ENCODE measurements at regions not wholly inside any gene's neighbourhood (a gene's known extent, or its start where the extent isn't known, plus 50 kb on each side); places are given as distances from the start of the nearest gene placed in this dataset.
"Not testable (repeated sequence)": the region's sequence is repeated elsewhere in the genome, so short reads cannot be mapped to it uniquely, and the experiment has no call there.

DNA sequence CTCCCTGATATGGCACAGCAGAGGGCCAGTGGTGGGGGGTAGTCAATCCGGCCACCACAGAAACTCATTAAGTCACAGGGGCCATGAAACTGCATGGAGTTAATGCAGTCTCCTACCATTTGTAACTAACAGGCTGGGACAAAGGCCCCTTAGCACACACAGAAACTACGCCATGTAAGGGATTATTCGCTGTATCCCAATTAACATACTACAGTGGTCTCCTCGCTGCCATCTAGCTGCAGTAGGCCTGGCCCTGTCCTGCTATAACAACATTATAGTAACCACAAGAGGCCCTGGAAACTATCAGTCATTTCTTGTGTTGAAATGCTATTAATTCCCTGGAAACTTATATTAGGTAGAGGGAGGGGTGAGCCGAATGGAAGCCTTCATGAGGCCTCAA lies 72.3 kb upstream of the CCN2 start:
- peaks cover 2% of the 10 kb centered on the region; the same call in 1 of the 2 replicates for H3K27me3 Mint-ChIP-seq (ENCODE audit: insufficient read depth)
- H3K27ac Mint-ChIP-seq: no peak overlapping the region
- H3K9me3 Mint-ChIP-seq: no peaks in the 10 kb centered on the region
- no peak overlapping the region for H3K4me3 Mint-ChIP-seq
- TF ChIP-seq, protein P1, sequence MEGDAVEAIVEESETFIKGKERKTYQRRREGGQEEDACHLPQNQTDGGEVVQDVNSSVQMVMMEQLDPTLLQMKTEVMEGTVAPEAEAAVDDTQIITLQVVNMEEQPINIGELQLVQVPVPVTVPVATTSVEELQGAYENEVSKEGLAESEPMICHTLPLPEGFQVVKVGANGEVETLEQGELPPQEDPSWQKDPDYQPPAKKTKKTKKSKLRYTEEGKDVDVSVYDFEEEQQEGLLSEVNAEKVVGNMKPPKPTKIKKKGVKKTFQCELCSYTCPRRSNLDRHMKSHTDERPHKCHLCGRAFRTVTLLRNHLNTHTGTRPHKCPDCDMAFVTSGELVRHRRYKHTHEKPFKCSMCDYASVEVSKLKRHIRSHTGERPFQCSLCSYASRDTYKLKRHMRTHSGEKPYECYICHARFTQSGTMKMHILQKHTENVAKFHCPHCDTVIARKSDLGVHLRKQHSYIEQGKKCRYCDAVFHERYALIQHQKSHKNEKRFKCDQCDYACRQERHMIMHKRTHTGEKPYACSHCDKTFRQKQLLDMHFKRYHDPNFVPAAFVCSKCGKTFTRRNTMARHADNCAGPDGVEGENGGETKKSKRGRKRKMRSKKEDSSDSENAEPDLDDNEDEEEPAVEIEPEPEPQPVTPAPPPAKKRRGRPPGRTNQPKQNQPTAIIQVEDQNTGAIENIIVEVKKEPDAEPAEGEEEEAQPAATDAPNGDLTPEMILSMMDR (IDR thresholded peaks at IDR 0.05): no peak
- H3K4me1 Mint-ChIP-seq (ENCODE audit: low read depth): peaks cover 28% of the 10 kb centered on the region
- no peaks in the 10 kb centered on the region for H3K36me3 Mint-ChIP-seq (ENCODE audit: low read depth)
- DNase-seq: no peak

DNA sequence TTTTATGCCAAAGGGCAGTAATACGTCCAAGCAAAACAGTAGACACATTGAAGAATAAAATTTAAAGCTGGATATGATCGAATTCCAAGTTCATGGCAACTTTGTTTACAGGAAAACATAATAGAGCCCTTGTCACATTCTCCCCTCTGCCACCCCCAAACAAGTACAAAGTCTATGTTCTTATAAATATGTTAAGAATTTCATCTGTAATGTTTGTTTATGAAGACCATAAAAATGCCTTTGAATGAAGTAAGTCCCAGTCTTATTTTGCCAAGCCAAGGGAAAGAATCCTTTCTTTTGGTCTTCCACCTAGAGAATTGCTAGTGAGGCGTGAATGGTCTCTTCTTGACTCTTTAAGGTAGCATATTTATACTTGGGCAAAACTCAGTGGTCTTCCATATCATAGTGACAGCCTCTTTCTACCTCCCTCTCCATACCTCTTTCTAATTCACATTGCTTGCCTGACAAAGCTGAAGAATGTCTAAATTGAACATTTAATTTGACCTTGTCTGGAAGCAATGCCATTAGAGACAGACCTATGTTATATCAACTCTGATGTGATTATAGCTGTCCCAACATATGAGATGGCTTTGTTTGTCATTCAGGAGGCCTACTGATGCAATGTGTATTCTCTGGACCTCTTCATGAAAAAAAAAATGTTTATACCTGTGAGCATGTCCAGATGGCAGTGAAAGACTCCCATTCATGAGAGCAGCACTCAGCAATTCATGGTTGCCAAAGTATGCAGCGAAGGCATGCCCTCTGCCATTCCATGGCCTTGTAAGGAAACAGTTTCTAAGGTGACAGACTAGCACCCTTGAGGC lies 70.6 kb upstream of the CCN2 start:
- Mint-ChIP-seq H3K4me3 (no peak overlapping the region), H3K36me3 (ENCODE audit: low read depth) (no peaks in the 10 kb centered on the region), H3K27ac (no peak overlapping the region), H3K4me1 (ENCODE audit: low read depth) (peaks cover 28% of the 10 kb centered on the region), H3K9me3 (no peaks in the 10 kb centered on the region), H3K27me3 (ENCODE audit: insufficient read depth) (peaks cover 2% of the 10 kb centered on the region; the same call in 1 of the 2 replicates)
- no peak for DNase-seq
- TF ChIP-seq, protein P1 (IDR thresholded peaks at IDR 0.05): no peak

DNA sequence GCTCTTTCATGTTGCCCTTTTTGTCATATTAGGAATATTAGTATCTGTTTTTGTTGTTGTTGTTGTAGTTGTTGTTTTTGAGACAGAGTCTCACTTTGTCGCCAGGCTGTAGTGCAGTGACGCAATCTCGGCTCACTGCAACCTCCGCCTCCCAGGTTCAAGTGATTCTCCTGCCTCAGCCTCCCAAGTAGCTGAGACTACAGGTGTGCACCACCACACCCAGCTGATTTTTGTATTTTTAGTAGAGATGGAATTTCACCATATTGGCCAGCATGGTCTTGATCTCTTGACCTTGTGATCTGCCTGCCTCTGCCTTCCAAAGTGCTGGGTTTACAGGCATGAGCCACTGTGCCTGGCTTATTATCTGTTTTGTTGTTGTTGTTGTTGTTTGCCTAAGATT lies 69.7 kb upstream of the CCN2 start:
- not testable (repeated sequence) for H3K36me3 Mint-ChIP-seq (ENCODE audit: low read depth); DNase-seq; H3K4me3 Mint-ChIP-seq; H3K9me3 Mint-ChIP-seq; H3K27me3 Mint-ChIP-seq (ENCODE audit: insufficient read depth); H3K27ac Mint-ChIP-seq
- peaks cover 22% of the 10 kb centered on the region for H3K4me1 Mint-ChIP-seq (ENCODE audit: low read depth)

DNA sequence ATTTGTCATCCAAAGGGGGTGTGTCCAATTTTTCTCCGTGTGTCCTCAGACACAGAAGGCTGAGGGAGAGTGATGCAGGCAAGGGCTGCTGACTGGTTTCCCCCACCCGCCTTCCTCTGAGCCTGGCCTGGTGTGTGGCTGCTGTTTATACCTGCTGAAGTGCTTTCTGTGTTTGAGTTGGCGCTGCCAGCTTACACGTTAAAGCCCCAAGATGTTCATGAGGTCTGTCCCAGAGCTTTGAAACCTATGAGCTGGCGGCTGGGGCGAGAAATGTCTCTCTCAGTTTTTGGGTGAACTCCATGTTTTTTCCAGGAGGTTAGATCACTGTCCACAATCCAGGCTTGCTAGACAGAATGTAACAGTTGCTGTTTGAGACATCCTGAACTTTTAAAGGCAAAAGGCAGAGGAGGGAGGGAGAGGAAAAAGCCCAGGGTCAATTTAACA lies 69.0 kb upstream of the CCN2 start:
- no peaks in the 10 kb centered on the region for H3K9me3 Mint-ChIP-seq
- H3K27ac Mint-ChIP-seq: peak overlapping the region; percentile 32; the same call in 1 of the 2 replicates
- no peaks in the 10 kb centered on the region for H3K27me3 Mint-ChIP-seq (ENCODE audit: insufficient read depth)
- no peak overlapping the region for H3K4me3 Mint-ChIP-seq
- no peak for DNase-seq
- TF ChIP-seq, protein P1 (IDR thresholded peaks at IDR 0.05): no peak
- H3K36me3 Mint-ChIP-seq (ENCODE audit: low read depth): no peaks in the 10 kb centered on the region
- peaks cover 22% of the 10 kb centered on the region for H3K4me1 Mint-ChIP-seq (ENCODE audit: low read depth)

DNA sequence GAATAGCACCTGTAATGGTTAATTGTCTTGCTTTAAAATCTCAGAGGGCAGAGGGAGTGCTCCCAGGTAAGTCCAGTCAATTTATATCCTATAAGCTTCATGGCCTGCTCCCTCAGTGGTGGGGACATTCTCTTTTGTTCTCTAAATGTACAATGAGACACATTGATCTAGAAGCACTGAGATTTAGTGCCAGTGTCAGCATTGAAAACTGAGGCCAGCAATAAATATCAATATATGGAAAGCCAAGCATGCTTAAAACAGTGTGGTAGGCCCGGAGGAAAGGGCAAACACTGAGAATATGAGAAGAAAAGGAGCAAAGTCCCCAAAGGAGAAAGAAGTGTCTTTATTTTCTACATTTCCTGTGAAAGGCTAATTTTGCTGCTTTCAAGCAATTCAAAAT lies 68.4 kb upstream of the CCN2 start:
- TF ChIP-seq, protein P1 (IDR thresholded peaks at IDR 0.05): no peak
- Mint-ChIP-seq H3K36me3 (ENCODE audit: low read depth) (no peaks in the 10 kb centered on the region), H3K9me3 (no peaks in the 10 kb centered on the region), H3K4me3 (no peak overlapping the region), H3K27ac (no peak overlapping the region; the same call in 1 of the 2 replicates), H3K4me1 (ENCODE audit: low read depth) (peaks cover 22% of the 10 kb centered on the region), H3K27me3 (ENCODE audit: insufficient read depth) (no peaks in the 10 kb centered on the region)
- DNase-seq: no peak

DNA sequence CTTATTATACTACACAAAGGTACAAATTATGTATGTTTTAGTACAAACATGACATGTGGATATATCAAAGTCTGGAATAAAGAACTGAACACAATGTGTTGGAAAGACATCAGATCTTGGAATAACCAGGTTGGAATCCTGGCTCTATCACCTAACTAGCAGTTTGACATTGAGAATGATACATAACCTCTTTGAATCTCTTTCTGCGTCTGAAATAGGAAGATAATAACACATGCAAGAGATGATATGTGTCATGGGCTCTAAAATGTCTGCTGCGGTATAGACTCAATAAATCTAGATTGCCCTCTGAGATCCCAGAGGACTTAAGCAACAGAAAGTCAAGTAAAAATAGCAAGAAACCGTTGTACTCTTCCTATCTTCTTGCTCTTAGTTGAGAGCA lies 66.8 kb upstream of the CCN2 start:
- H3K4me3 Mint-ChIP-seq: no peak overlapping the region
- H3K27me3 Mint-ChIP-seq (ENCODE audit: insufficient read depth): no peaks in the 10 kb centered on the region
- TF ChIP-seq, protein P1 (IDR thresholded peaks at IDR 0.05): no peak
- no peaks in the 10 kb centered on the region for H3K36me3 Mint-ChIP-seq (ENCODE audit: low read depth)
- no peak for DNase-seq
- no peak overlapping the region for H3K27ac Mint-ChIP-seq
- no peaks in the 10 kb centered on the region for H3K9me3 Mint-ChIP-seq
- H3K4me1 Mint-ChIP-seq (ENCODE audit: low read depth): peaks cover 22% of the 10 kb centered on the region

Data from HFFc6 (cell line).